GM12865 (cell line): ENCODE measurements at regions not wholly inside any gene's neighbourhood (a gene's known extent, or its start where the extent isn't known, plus 50 kb on each side); places are given as distances from the start of the nearest gene placed in this dataset.

Experiments used
- DNase-seq: peaks from one replicate; pipeline ENCODE4 v3.0.0; 2010; ENCODE audit warnings: low read depth
- H3K4me3 ChIP-seq: 2 replicates; pipeline ENCODE4 v1.5.1; 2011; ENCODE audit warnings: mild to moderate bottlenecking, low read depth, low read length, control low read depth
- TF ChIP-seq, protein P1 (sequence below): IDR thresholded peaks from 2 replicates; pipeline ENCODE4 v1.5.1; 2011; ENCODE audit warnings: low read length, control low read depth, low read depth, inconsistent platforms; ENCODE audit not compliant: insufficient read depth; ENCODE audit errors: missing control alignments

DNA sequence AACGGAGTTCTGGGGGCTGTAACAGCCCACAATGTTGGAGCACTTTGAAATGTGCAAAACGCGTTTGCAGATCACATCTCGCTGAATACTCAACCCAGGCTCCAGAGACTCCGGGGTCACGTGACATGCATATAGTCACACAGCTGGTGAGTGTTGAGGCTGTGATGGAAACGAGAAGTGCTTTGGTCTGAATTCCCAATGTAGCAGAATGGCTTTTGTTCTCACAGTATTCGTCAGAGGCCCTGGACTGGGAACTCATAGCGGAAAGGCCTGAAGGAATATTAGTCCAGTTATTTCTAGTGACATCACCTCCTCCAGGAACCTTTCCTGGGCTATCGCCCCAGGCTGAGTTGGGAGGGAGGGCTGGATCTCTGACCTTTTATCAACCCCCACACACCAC lies 95.8 kb upstream of the CRHR1 start:
- no peak for DNase-seq
- TF ChIP-seq, protein P1, sequence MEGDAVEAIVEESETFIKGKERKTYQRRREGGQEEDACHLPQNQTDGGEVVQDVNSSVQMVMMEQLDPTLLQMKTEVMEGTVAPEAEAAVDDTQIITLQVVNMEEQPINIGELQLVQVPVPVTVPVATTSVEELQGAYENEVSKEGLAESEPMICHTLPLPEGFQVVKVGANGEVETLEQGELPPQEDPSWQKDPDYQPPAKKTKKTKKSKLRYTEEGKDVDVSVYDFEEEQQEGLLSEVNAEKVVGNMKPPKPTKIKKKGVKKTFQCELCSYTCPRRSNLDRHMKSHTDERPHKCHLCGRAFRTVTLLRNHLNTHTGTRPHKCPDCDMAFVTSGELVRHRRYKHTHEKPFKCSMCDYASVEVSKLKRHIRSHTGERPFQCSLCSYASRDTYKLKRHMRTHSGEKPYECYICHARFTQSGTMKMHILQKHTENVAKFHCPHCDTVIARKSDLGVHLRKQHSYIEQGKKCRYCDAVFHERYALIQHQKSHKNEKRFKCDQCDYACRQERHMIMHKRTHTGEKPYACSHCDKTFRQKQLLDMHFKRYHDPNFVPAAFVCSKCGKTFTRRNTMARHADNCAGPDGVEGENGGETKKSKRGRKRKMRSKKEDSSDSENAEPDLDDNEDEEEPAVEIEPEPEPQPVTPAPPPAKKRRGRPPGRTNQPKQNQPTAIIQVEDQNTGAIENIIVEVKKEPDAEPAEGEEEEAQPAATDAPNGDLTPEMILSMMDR: no peak

DNA sequence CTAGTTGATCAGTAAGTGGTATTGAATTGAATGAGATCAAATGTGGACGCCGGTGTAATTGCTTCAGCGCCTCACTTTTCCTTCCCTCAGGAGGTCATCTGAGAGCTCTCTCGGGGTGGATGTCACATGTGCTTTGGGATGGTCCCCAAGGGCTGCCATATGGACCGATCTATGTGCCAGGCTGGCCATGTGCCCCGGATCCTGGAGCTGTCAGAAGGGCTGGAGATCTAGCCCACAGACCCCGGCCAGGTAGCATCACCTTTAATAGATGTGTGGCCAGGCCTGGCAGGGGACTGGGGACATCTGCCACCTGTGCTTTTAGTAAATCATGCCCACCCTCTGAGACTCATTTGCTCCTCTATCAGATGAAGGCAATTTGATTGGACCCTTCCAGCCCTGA lies 95.3 kb upstream of the CRHR1 start:
- TF ChIP-seq, protein P1: no peak
- no peak overlapping the region for H3K4me3 ChIP-seq
- DNase-seq: no peak

More for the DNA sequence above, 95.8 kb upstream of the CRHR1 start:
- H3K4me3 ChIP-seq: no peak overlapping the region

DNA sequence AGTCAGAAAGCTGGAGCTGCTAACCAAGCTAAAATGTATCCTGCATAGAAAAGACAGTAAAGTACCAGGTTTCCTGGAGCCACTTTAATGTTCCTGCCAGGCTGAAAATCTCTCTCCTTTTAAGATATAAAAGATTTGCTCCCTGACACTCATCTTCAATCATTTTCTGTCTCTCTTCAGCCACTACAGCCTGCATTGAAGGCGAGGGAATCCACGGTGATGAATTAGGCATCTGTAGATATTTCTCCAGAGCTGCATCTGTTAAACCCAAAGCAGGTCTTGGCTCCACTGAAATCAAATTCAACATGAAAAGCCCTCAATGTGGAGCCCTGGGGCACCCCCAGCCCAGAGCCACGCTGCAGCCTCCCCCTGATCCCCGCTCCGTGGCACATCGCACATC lies 94.7 kb upstream of the CRHR1 start:
- no peak for DNase-seq
- H3K4me3 ChIP-seq: no peak overlapping the region
- TF ChIP-seq, protein P1: no peak

DNA sequence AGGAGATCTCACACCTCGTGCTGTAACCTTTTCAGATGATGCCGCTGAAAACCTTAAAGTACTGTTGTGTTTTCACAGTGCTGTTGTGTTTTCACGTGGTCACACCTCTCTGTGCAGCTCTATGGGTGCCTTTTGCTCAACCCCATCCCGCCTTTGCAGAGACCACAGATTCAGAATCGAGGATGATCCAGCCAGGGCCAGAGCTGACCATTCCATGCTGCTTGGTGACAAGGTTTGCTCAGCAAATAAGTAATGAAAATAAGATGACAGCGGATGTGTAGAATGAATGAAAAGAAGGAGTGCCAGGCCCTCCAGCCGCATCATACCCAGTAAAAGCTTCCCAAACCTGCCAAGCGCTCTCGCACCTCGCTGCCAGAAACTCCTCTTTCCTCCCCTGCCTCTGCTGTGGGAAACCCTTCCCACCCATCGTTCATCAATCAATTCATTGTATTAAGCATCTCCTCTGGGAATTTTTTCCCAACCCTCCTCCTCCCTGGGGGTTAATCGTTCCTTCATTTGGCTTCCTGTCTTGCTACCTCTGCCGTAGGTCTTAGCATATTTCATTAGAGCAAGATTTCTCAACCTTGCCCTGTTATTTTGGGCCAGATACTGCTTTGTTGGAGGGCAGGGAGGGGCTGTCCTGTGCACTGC lies 93.4 kb upstream of the CRHR1 start:
- no peak for DNase-seq
- no peak overlapping the region for H3K4me3 ChIP-seq
- TF ChIP-seq, protein P1: no peak

DNA sequence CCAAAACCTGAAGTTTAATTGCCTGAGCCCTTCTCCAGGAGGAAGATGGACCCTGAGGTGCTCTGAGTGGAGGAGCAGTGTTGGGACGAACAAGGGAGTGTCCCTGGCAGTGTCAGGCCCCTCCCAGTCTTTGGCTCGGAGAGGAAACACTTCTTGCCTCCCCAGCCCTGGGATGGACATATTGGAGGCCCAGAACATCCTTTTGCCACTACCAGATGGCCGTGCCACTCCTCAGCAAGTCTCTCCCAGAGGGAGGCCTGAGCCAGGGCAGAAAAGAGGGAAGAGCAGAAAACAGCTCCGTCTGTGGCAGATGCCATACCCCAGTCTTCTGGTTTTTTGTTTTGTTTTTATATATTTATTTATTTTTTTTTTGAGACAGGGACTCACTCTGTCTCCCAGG lies 91.5 kb upstream of the CRHR1 start:
- no peak for DNase-seq
- TF ChIP-seq, protein P1: no peak
- H3K4me3 ChIP-seq: no peak overlapping the region

DNA sequence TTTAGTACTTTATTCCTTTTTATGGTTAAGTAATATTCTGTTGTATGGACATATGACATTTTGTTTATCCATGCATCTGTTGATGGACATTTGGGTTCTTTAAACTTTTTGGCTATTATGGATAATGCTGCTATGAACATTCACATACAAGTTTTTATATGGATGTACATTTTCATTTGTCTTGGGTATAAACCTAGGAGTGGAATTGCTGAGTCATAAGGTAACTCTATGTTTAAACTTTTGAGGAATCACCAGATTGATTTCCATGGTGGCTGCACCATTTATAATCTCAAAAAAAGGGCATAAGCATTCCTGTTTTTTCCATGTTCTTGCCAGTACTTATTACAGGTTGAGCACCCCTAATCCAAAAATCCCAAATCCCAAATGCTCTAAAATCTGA lies 90.3 kb upstream of the CRHR1 start:
- no peak overlapping the region for H3K4me3 ChIP-seq
- DNase-seq: no peak
- TF ChIP-seq, protein P1: no peak

DNA sequence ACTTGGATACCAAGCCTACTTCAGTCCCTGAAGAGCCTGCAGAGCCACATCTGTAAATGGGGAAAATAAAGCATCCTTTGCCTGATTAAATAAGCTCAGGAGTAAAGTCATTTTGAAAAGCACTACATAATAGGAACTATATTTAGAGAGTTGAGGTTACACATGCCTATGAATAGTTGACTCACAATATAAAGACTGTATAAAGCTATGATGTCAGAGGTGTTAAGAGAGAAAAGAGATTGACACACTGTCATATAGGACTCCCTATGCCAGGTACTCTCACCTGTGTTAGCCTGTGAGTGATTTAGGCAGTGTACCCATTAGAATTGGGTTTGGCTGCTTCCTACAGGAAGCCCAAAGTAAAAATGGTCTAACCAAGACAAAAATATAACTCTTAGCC lies 87.7 kb upstream of the CRHR1 start:
- no peak for DNase-seq
- TF ChIP-seq, protein P1: no peak
- no peak overlapping the region for H3K4me3 ChIP-seq
